Occipital lobe (tissue), 1 donor: ENCODE measurements at regions not wholly inside any gene's neighbourhood (a gene's known extent, or its start where the extent isn't known, plus 50 kb on each side); places are given as distances from the start of the nearest gene placed in this dataset.
A peak's percentile ranks its signal among the peaks of the same experiment; 100 is the strongest.
"Not testable (repeated sequence)": the region's sequence is repeated elsewhere in the genome, so short reads cannot be mapped to it uniquely, and the experiment has no call there.

Experiments used
- DNase-seq: peaks from one replicate; lab custom pipeline; 2025; lab: John Stamatoyannopoulos, UW

- DNase-seq: no peak
Observed at GRCh38 chr12:42730291-42730690, 140.7 kb upstream of the PRICKLE1 start.

GRCh38 chr12:42729535-42729900, 140.0 kb upstream of the PRICKLE1 start:
- DNase-seq: peak; percentile 41

- no peak for DNase-seq
Observed at GRCh38 chr12:42728770-42729534, 139.4 kb upstream of the PRICKLE1 start.

GRCh38 chr12:42728287-42728686, 138.7 kb upstream of the PRICKLE1 start:
- DNase-seq: no peak

- DNase-seq: no peak
Observed at GRCh38 chr12:42725809-42726208, 136.3 kb upstream of the PRICKLE1 start.

- no peak for DNase-seq
Observed at GRCh38 chr12:42716491-42716891, 126.9 kb upstream of the PRICKLE1 start.

- not testable (repeated sequence) for DNase-seq
Observed at GRCh38 chr12:42713566-42713965, 124.0 kb upstream of the PRICKLE1 start.

GRCh38 chr12:42708374-42708773, 118.8 kb upstream of the PRICKLE1 start:
- not testable (repeated sequence) for DNase-seq

- DNase-seq: no peak
Observed at GRCh38 chr12:42707312-42708226, 118.0 kb upstream of the PRICKLE1 start.

- DNase-seq: no peak
Observed at GRCh38 chr12:42706321-42706720, 116.8 kb upstream of the PRICKLE1 start.

- no peak for DNase-seq
Observed at GRCh38 chr12:42705863-42706262, 116.3 kb upstream of the PRICKLE1 start.

GRCh38 chr12:42704810-42705401, 115.4 kb upstream of the PRICKLE1 start:
- no peak for DNase-seq

GRCh38 chr12:42704340-42704739, 114.8 kb upstream of the PRICKLE1 start:
- DNase-seq: no peak

- DNase-seq: no peak
Observed at GRCh38 chr12:42701084-42701483, 111.5 kb upstream of the PRICKLE1 start.

- DNase-seq: no peak
Observed at GRCh38 chr12:42698213-42698612, 108.7 kb upstream of the PRICKLE1 start.

GRCh38 chr12:42696406-42697149, 107.0 kb upstream of the PRICKLE1 start:
- no peak for DNase-seq

GRCh38 chr12:42695490-42695995, 106.0 kb upstream of the PRICKLE1 start:
- DNase-seq: no peak

GRCh38 chr12:42692749-42693148, 103.2 kb upstream of the PRICKLE1 start:
- DNase-seq: no peak

- no peak for DNase-seq
Observed at GRCh38 chr12:42691991-42692557, 102.5 kb upstream of the PRICKLE1 start.

GRCh38 chr12:42690264-42690663, 100.7 kb upstream of the PRICKLE1 start:
- no peak for DNase-seq

- DNase-seq: no peak
Observed at GRCh38 chr12:42689699-42690098, 100.2 kb upstream of the PRICKLE1 start.
